Sigmoid colon (tissue), 4 donors: ENCODE measurements at regions not wholly inside any gene's neighbourhood (a gene's known extent, or its start where the extent isn't known, plus 50 kb on each side); places are given as distances from the start of the nearest gene placed in this dataset.

Source experiments
- CTCF ChIP-seq, 4 experiments: fragments of 450-650 bp in 3 of 4; fragments of 200-600 bp in 1 of 4; IDR thresholded peaks; one replicate each; pipeline ENCODE4 v1.5.1; 2016 to 2019; ENCODE audit warnings: antibody characterized with exemption in 4 of 4, mild to moderate bottlenecking in 3 of 4, moderate library complexity in 2 of 4
- EP300 ChIP-seq, 4 donors: sonication (generic); formaldehyde crosslinking; IDR thresholded peaks; one replicate each; pipeline ENCODE4 v1.6.1; 2017; ENCODE audit warnings: antibody characterized with exemption in 4 of 4
- POLR2A ChIP-seq, 2 donors: fragments of 450-650 bp; IDR thresholded peaks; one replicate each; pipeline ENCODE4 v1.6.1; 2016; ENCODE audit warnings: antibody characterized with exemption in 2 of 2, mild to moderate bottlenecking in 2 of 2, moderate library complexity in 2 of 2
- POLR2AphosphoS5 ChIP-seq, 4 donors: sonication (generic); formaldehyde crosslinking; IDR thresholded peaks; one replicate each; pipeline ENCODE4 v1.6.1; 2017; ENCODE audit warnings: antibody characterized with exemption in 4 of 4

- TF ChIP-seq POLR2AphosphoS5 (IDR thresholded peaks at IDR 0.05), result no peak
- TF ChIP-seq CTCF (IDR thresholded peaks at IDR 0.05), result no peak
- no peak for TF ChIP-seq EP300 (IDR thresholded peaks at IDR 0.05)
- no peak for TF ChIP-seq POLR2A (IDR thresholded peaks at IDR 0.05)
Observed at GRCh38 chr12:76153616-76154015, 69.1 kb upstream of the NAP1L1 start.
